IMR-90 (cell line): ENCODE measurements at regions not wholly inside any gene's neighbourhood (a gene's known extent, or its start where the extent isn't known, plus 50 kb on each side); places are given as distances from the start of the nearest gene placed in this dataset.

Source experiments
- ATAC-seq: fragments of 200-7000 bp; cut with Tn5 transposase; 2 replicates; pipeline ENCODE4 v1.9.1; 2020; ENCODE audit warnings: low read depth, mild to moderate bottlenecking, moderate library complexity
- BruUV-seq: library from RNA; stranded (reverse); fragments of 400-500 nt; replicated peaks from 2 replicates; lab custom pipeline; 2021; lab: Mats Ljungman, UMichigan
- CTCF ChIA-PET: fragments of 300-600 bp; formaldehyde crosslinking; extraction: SDS; loops from one replicate; lab custom pipeline; 2021; ENCODE audit warnings: antibody characterized with exemption; lab: Yijun Ruan, JAX
- POLR2A ChIA-PET: fragments of 300-600 bp; sonication (Branson Sonifier 250); formaldehyde crosslinking; loops from one replicate; lab custom pipeline; 2022; ENCODE audit warnings: antibody characterized with exemption; ENCODE audit not compliant: unreplicated experiment; lab: Charles Lee
- DNase-seq: peaks from one replicate; pipeline ENCODE4 v3.0.0; 2013
- H2AFZ ChIP-seq: replicated peaks from 2 replicates; pipeline ENCODE3; 2013; ENCODE audit warnings: low read length, mild to moderate bottlenecking; ENCODE audit not compliant: poor library complexity
- H2AK5ac ChIP-seq: 2 replicates; pipeline ENCODE4 v1.6.1; 2013; ENCODE audit warnings: low read depth, low read length, inconsistent platforms
- H2AK9ac ChIP-seq: replicated peaks from 2 replicates; pipeline ENCODE3; 2013; ENCODE audit warnings: mild to moderate bottlenecking, low read depth, low read length, moderate library complexity; ENCODE audit not compliant: poor library complexity
- H2BK120ac ChIP-seq: 2 replicates; pipeline ENCODE4 v1.6.1; 2013; ENCODE audit warnings: low read depth, low read length, inconsistent platforms
- H2BK15ac ChIP-seq: 3 replicates; pipeline ENCODE4 v1.6.1; 2013; ENCODE audit warnings: low read depth, low read length, inconsistent platforms
- H2BK20ac ChIP-seq: 2 replicates; pipeline ENCODE4 v1.6.1; 2013; ENCODE audit warnings: low read depth, mild to moderate bottlenecking, inconsistent platforms, low read length, moderate library complexity
- H2BK5ac ChIP-seq: 2 replicates; pipeline ENCODE4 v1.6.1; 2013; ENCODE audit warnings: mild to moderate bottlenecking, low read depth, low read length, inconsistent platforms; ENCODE audit not compliant: poor library complexity, severe bottlenecking
- H3K14ac ChIP-seq: replicated peaks from 2 replicates; pipeline ENCODE4 v1.6.1; 2013; ENCODE audit warnings: low read depth, low read length, inconsistent platforms
- H3K18ac ChIP-seq: 2 replicates; pipeline ENCODE4 v1.6.1; 2013; ENCODE audit warnings: low read depth, low read length, control low read depth
- H3K23ac ChIP-seq: 2 replicates; pipeline ENCODE4 v1.6.1; 2013; ENCODE audit warnings: low read depth, low read length, inconsistent platforms
- H3K27ac ChIP-seq: 2 replicates; pipeline ENCODE4 v1.5.1; 2013; ENCODE audit warnings: mild to moderate bottlenecking, control low read depth, low read length; ENCODE audit not compliant: insufficient read depth
- H3K27me3 ChIP-seq: 2 replicates; pipeline ENCODE4 v1.6.1; 2013; ENCODE audit warnings: low read length; ENCODE audit not compliant: control insufficient read depth, insufficient read depth
- H3K36me3 ChIP-seq: 2 replicates; pipeline ENCODE4 v1.6.1; 2013; ENCODE audit warnings: low read length, mixed read lengths; ENCODE audit not compliant: control insufficient read depth, insufficient read depth
- H3K4ac ChIP-seq: 2 replicates; pipeline ENCODE4 v1.6.1; 2013; ENCODE audit warnings: low read depth, low read length, inconsistent platforms
- H3K4me1 ChIP-seq: 2 replicates; pipeline ENCODE4 v1.6.1; 2013; ENCODE audit warnings: low read length, mixed read lengths; ENCODE audit not compliant: control insufficient read depth, insufficient read depth
- H3K4me2 ChIP-seq: 2 replicates; pipeline ENCODE4 v1.6.1; 2013; ENCODE audit warnings: low read depth, mild to moderate bottlenecking, control low read depth, low read length, moderate library complexity
- H3K4me3 ChIP-seq: 2 replicates; pipeline ENCODE4 v1.5.1; 2013; ENCODE audit warnings: low read depth, mild to moderate bottlenecking, control low read depth, low read length, moderate library complexity; ENCODE audit not compliant: insufficient read depth
- H3K56ac ChIP-seq: 2 replicates; pipeline ENCODE4 v1.6.1; 2013; ENCODE audit warnings: low read length, inconsistent platforms; ENCODE audit not compliant: insufficient read depth; ENCODE audit errors: extremely low read depth
- H3K79me1 ChIP-seq, 2 experiments: 2 replicates each; pipeline ENCODE4 v1.6.1; 2013; ENCODE audit warnings: low read length in 2 of 2, inconsistent platforms in 1 of 2, low read depth in 1 of 2
- H3K9ac ChIP-seq: 2 replicates; pipeline ENCODE4 v1.6.1; 2013; ENCODE audit warnings: low read depth, low read length, control low read depth
- H3K9me1 ChIP-seq: 2 replicates; pipeline ENCODE4 v1.6.1; 2013; ENCODE audit warnings: low read length, inconsistent platforms; ENCODE audit not compliant: insufficient read depth
- H3K9me3 ChIP-seq: 2 replicates; pipeline ENCODE4 v1.6.1; 2013; ENCODE audit warnings: low read length; ENCODE audit not compliant: control insufficient read depth, insufficient read depth
- H4K20me1 ChIP-seq: 2 replicates; pipeline ENCODE4 v1.6.1; 2013; ENCODE audit warnings: low read length, inconsistent platforms; ENCODE audit not compliant: insufficient read depth
- H4K5ac ChIP-seq: 2 replicates; pipeline ENCODE4 v1.6.1; 2013; ENCODE audit warnings: mild to moderate bottlenecking, low read depth, low read length, control low read depth
- H4K8ac ChIP-seq, 2 experiments: 2 replicates each; pipeline ENCODE4 v1.6.1; 2013; ENCODE audit warnings: low read depth in 2 of 2, low read length in 2 of 2, control low read depth in 1 of 2, inconsistent platforms in 1 of 2
- H4K91ac ChIP-seq: 2 replicates; pipeline ENCODE4 v1.6.1; 2013; ENCODE audit warnings: low read depth, low read length, inconsistent platforms; ENCODE audit not compliant: insufficient read depth
- BHLHE40 ChIP-seq: fragments of 150-350 bp; IDR thresholded peaks from 2 replicates; pipeline ENCODE4 v1.6.1; 2016; ENCODE audit warnings: mild to moderate bottlenecking, low read depth, low read length
- CEBPB ChIP-seq: IDR thresholded peaks from 2 replicates; pipeline ENCODE4 v1.6.1; 2012; ENCODE audit warnings: low read depth, low read length, improper control_type of control experiment
- CHD1 ChIP-seq: IDR thresholded peaks from 2 replicates; pipeline ENCODE4 v1.6.1; 2012; ENCODE audit warnings: low read depth, low read length, improper control_type of control experiment
- CTCF ChIP-seq: conservative IDR thresholded peaks from 2 replicates; pipeline ENCODE4 v1.5.1; 2012; ENCODE audit warnings: mild to moderate bottlenecking, low read depth, low read length, improper control_type of control experiment
- ELK1 ChIP-seq: fragments of 150-350 bp; IDR thresholded peaks from 2 replicates; pipeline ENCODE4 v1.6.1; 2016; ENCODE audit warnings: low read depth, mild to moderate bottlenecking, low read length, moderate library complexity, borderline replicate concordance
- FOS ChIP-seq: fragments of 150-350 bp; IDR thresholded peaks from 2 replicates; pipeline ENCODE4 v1.6.1; 2016; ENCODE audit warnings: low read depth, low read length
- MAFK ChIP-seq: IDR thresholded peaks from 2 replicates; pipeline ENCODE4 v1.6.1; 2012; ENCODE audit warnings: low read depth, low read length, improper control_type of control experiment
- MAZ ChIP-seq: IDR thresholded peaks from 2 replicates; pipeline ENCODE4 v1.6.1; 2012; ENCODE audit warnings: low read depth, mild to moderate bottlenecking, low read length, improper control_type of control experiment, moderate library complexity, borderline replicate concordance
- MXI1 ChIP-seq: IDR thresholded peaks from 2 replicates; pipeline ENCODE4 v1.6.1; 2012; ENCODE audit warnings: low read depth, mild to moderate bottlenecking, low read length, moderate library complexity, borderline replicate concordance
- NFE2L2 ChIP-seq: fragments of 150-350 bp; IDR thresholded peaks from 2 replicates; pipeline ENCODE4 v1.6.1; 2016; ENCODE audit warnings: low read depth, mild to moderate bottlenecking, low read length
- POLR2A ChIP-seq: IDR thresholded peaks from 2 replicates; pipeline ENCODE4 v1.6.1; 2012; ENCODE audit warnings: mild to moderate bottlenecking, low read depth, low read length
- RAD21 ChIP-seq: IDR thresholded peaks from 2 replicates; pipeline ENCODE4 v1.6.1; 2012; ENCODE audit warnings: low read length, improper control_type of control experiment
- RCOR1 ChIP-seq: IDR thresholded peaks from 2 replicates; pipeline ENCODE4 v1.6.1; 2012; ENCODE audit warnings: mild to moderate bottlenecking, low read length, improper control_type of control experiment; ENCODE audit not compliant: insufficient replicate concordance
- RFX5 ChIP-seq: IDR thresholded peaks from 2 replicates; pipeline ENCODE4 v1.8.0; 2012; ENCODE audit warnings: low read depth, mild to moderate bottlenecking, low read length, moderate library complexity
- SMC3 ChIP-seq: fragments of 150-350 bp; IDR thresholded peaks from 2 replicates; pipeline ENCODE4 v1.6.1; 2016; ENCODE audit warnings: low read depth, mild to moderate bottlenecking, antibody characterized with exemption, low read length, moderate library complexity
- USF2 ChIP-seq: fragments of 150-350 bp; IDR thresholded peaks from 2 replicates; pipeline ENCODE4 v1.6.1; 2017; ENCODE audit warnings: mild to moderate bottlenecking, antibody characterized with exemption, low read length, low read depth
- WGBS, 2 experiments: methylation state at CpG; one replicate each; pipeline versions ENCODE4 v1.1.5 to v1.1.7; 2013; ENCODE audit warnings: missing lambda C conversion rate in 2 of 2; ENCODE audit not compliant: insufficient read length in 1 of 2; ENCODE audit errors: extremely low coverage in 2 of 2; 5-methylcytosine and 5-hydroxymethylcytosine counted together
- dilution Hi-C: fragments of 300-500 bp; cut with HindIII; formaldehyde crosslinking; loops from one replicate; pipeline ENCODE4 v1.14.3; 2018; ENCODE audit warnings: low sequenced_read_pairs; ENCODE audit not compliant: unreplicated experiment
- in situ Hi-C: fragments of 300-500 bp; cut with MboI; formaldehyde crosslinking; loops from 3 replicates; pipeline ENCODE4 v1.14.3; 2019; ENCODE audit warnings: low sequenced_read_pairs, inconsistent platforms, mixed read lengths
- intact Hi-C: fragments of 100-400 bp; cut with micrococcal nuclease; formaldehyde crosslinking; loops from 2 replicates; pipeline ENCODE4 v1.10.0; 2022

- Histone ChIP-seq H3K23ac (no peak overlapping the region), H3K18ac (no peak overlapping the region), H3K27ac (no peak overlapping the region), H3K36me3 (no peaks in the 10 kb centered on the region), H3K4me3 (no peak overlapping the region), H3K4me2 (no peak overlapping the region), H2BK120ac (no peak overlapping the region), H2BK20ac (no peak overlapping the region), H4K20me1 (no peaks in the 10 kb centered on the region), H2AK5ac (no peak overlapping the region), H3K27me3 (no peaks in the 10 kb centered on the region), H3K4ac (no peak overlapping the region), H4K91ac (no peak overlapping the region), H3K9ac (no peak overlapping the region), H3K9me3 (no peaks in the 10 kb centered on the region), H4K8ac (no peak overlapping the region), H3K4me1 (no peaks in the 10 kb centered on the region), H2BK15ac (no peak overlapping the region), H2AFZ (no peak overlapping the region), H3K9me1 (no peaks in the 10 kb centered on the region), H2BK5ac (no peak overlapping the region), H2AK9ac (no peak overlapping the region), H3K56ac (no peak overlapping the region), H3K79me1 (no peaks in the 10 kb centered on the region), H3K14ac (no peak overlapping the region), H4K5ac (no peak overlapping the region)
- intact Hi-C loops (no loop called here), dilution Hi-C loops (no loop called here), in situ Hi-C loops (no loop called here)
- ATAC-seq: no peak
- TF ChIP-seq NFE2L2: no peak
- no peak for TF ChIP-seq POLR2A
- no peak for TF ChIP-seq RCOR1
- no peak for TF ChIP-seq SMC3
- no peak for TF ChIP-seq CEBPB
- TF ChIP-seq FOS: no peak
- no peak for TF ChIP-seq BHLHE40
- TF ChIP-seq MXI1: no peak
- TF ChIP-seq CHD1: no peak
- no peak for TF ChIP-seq RAD21
- TF ChIP-seq ELK1: no peak
- TF ChIP-seq MAZ: no peak
- no peak for TF ChIP-seq RFX5
- TF ChIP-seq USF2: no peak
- no peak for TF ChIP-seq CTCF
- no peak for TF ChIP-seq MAFK
- ChIA-PET POLR2A (no interaction called here), CTCF (no interaction called here)
- no TSS peak for BruUV-seq
- DNase-seq: no peak
- WGBS, 2 experiments: no CpG with 5 or more reads among the region's 1 CpG
Measured at GRCh38 chrX:140292961-140293360, 211.9 kb downstream of the SOX3 start.
